GM12878 (cell line): ENCODE measurements at regions not wholly inside any gene's neighbourhood (a gene's known extent, or its start where the extent isn't known, plus 50 kb on each side); places are given as distances from the start of the nearest gene placed in this dataset.
"Not testable (repeated sequence)": the region's sequence is repeated elsewhere in the genome, so short reads cannot be mapped to it uniquely, and the experiment has no call there.

Source experiments
- ATF3 ChIP-seq: IDR thresholded peaks from 2 replicates; pipeline ENCODE4 v1.6.1; 2011; ENCODE audit warnings: low read depth, mild to moderate bottlenecking, low read length, moderate library complexity, borderline replicate concordance; ENCODE audit errors: extremely low read depth
- BCL11A ChIP-seq: IDR thresholded peaks from 2 replicates; pipeline ENCODE4 v1.6.1; 2011; ENCODE audit warnings: low read depth, low read length
- EP300 ChIP-seq, 2 experiments: fragments of 150-350 bp in 1 of 2; IDR thresholded peaks; 2 replicates each; pipeline ENCODE4 v1.6.1; 2011 to 2012; ENCODE audit warnings: low read depth in 2 of 2, low read length in 2 of 2, borderline replicate concordance in 1 of 2, improper control_type of control experiment in 1 of 2, inconsistent platforms in 1 of 2; ENCODE audit not compliant: control insufficient read depth in 1 of 2
- ESRRA ChIP-seq: IDR thresholded peaks from 2 replicates; pipeline ENCODE4 v1.6.1; 2012; ENCODE audit warnings: mild to moderate bottlenecking, low read length, improper control_type of control experiment
- NR2C2 ChIP-seq: IDR thresholded peaks from 2 replicates; pipeline ENCODE4 v1.6.1; 2011; ENCODE audit warnings: borderline replicate concordance, low read depth; ENCODE audit not compliant: control insufficient read depth, insufficient read length
- ZBED1 ChIP-seq: IDR thresholded peaks from 2 replicates; pipeline ENCODE4 v1.6.1; 2016; ENCODE audit warnings: borderline replicate concordance
- ZNF274 ChIP-seq: IDR thresholded peaks from one replicate; pipeline ENCODE4 v1.8.0; 2011; ENCODE audit not compliant: insufficient read length, insufficient read depth

- TF ChIP-seq EP300 (IDR thresholded peaks at IDR 0.05; ENCODE audit: borderline replicate concordance in 1 of 2, control insufficient read depth in 1 of 2, low read depth in 2 of 2, low read length in 2 of 2); BCL11A; ZBED1; ESRRA; NR2C2; ZNF274; ATF3: not testable (repeated sequence)
These were observed 802.2 kb upstream of the AMELY start for GRCh38 chrY:7713738-7714137.
